Mesenchymal stem cell (in vitro differentiated cells and primary cell): ENCODE measurements at regions not wholly inside any gene's neighbourhood (a gene's known extent, or its start where the extent isn't known, plus 50 kb on each side); places are given as distances from the start of the nearest gene placed in this dataset.

Experiments
- DNase-seq: peaks from one replicate; pipeline ENCODE4 v3.0.0-alpha.2; 2013
- H2AFZ ChIP-seq: one replicate; pipeline ENCODE4 v1.6.1; 2013; ENCODE audit warnings: low read depth, mild to moderate bottlenecking, control low read depth, inconsistent platforms, low read length, moderate library complexity
- H2AK5ac ChIP-seq: 2 replicates; pipeline ENCODE4 v1.6.1; 2013; ENCODE audit warnings: low read length, moderate library complexity, mild to moderate bottlenecking, inconsistent platforms; ENCODE audit not compliant: severe bottlenecking
- H2BK120ac ChIP-seq: one replicate; pipeline ENCODE4 v1.6.1; 2013; ENCODE audit warnings: low read depth, mild to moderate bottlenecking, inconsistent platforms, low read length, moderate library complexity
- H2BK12ac ChIP-seq, 2 experiments: one replicate each; pipeline ENCODE4 v1.6.1; 2013; ENCODE audit warnings: inconsistent platforms in 2 of 2, low read length in 2 of 2, mild to moderate bottlenecking in 2 of 2, moderate library complexity in 2 of 2, control low read depth in 1 of 2
- H2BK15ac ChIP-seq: one replicate; pipeline ENCODE4 v1.6.1; 2013; ENCODE audit warnings: mild to moderate bottlenecking, low read depth, inconsistent platforms; ENCODE audit not compliant: poor library complexity, severe bottlenecking
- H2BK5ac ChIP-seq: 2 replicates; pipeline ENCODE4 v1.6.1; 2013; ENCODE audit warnings: low read depth, mild to moderate bottlenecking, low read length, control low read depth, inconsistent platforms; ENCODE audit not compliant: poor library complexity, severe bottlenecking
- H3K14ac ChIP-seq, 2 experiments: one replicate each; pipeline ENCODE4 v1.6.1; 2013; ENCODE audit warnings: inconsistent platforms in 2 of 2, low read length in 2 of 2, control low read depth in 1 of 2, mild to moderate bottlenecking in 1 of 2, moderate library complexity in 1 of 2
- H3K18ac ChIP-seq, 2 experiments: one replicate each; pipeline ENCODE4 v1.6.1; 2013; ENCODE audit warnings: inconsistent platforms in 2 of 2, low read length in 2 of 2, control low read depth in 1 of 2, low read depth in 1 of 2, mild to moderate bottlenecking in 1 of 2
- H3K23ac ChIP-seq, 2 experiments: one replicate each; pipeline ENCODE4 v1.6.1; 2013; ENCODE audit warnings: inconsistent platforms in 2 of 2, low read length in 2 of 2, mild to moderate bottlenecking in 2 of 2, moderate library complexity in 2 of 2, control low read depth in 1 of 2
- H3K27ac ChIP-seq: 2 replicates; pipeline ENCODE4 v1.5.1; 2013; ENCODE audit warnings: mild to moderate bottlenecking, moderate library complexity, low read length, control low read depth, inconsistent platforms; ENCODE audit not compliant: poor library complexity, severe bottlenecking
- H3K27me3 ChIP-seq, 2 experiments: 2 replicates each; pipeline versions ENCODE4 v1.6.1 to v1.7.0; 2013; ENCODE audit warnings: low read length in 2 of 2, mild to moderate bottlenecking in 2 of 2, moderate library complexity in 2 of 2, control low read depth in 1 of 2, inconsistent platforms in 1 of 2; ENCODE audit not compliant: control insufficient read depth in 1 of 2, insufficient read depth in 1 of 2
- H3K36me3 ChIP-seq, 2 experiments: 2 replicates each; pipeline versions ENCODE4 v1.6.1 to v1.7.0; 2013; ENCODE audit warnings: low read length in 2 of 2, control low read depth in 1 of 2, inconsistent platforms in 1 of 2, low read depth in 1 of 2, mild to moderate bottlenecking in 1 of 2; ENCODE audit not compliant: insufficient read depth in 2 of 2, control insufficient read depth in 1 of 2
- H3K4ac ChIP-seq, 2 experiments: one replicate each; pipeline ENCODE4 v1.6.1; 2013; ENCODE audit warnings: inconsistent platforms in 2 of 2, low read length in 2 of 2, mild to moderate bottlenecking in 2 of 2, moderate library complexity in 2 of 2, control low read depth in 1 of 2, low read depth in 1 of 2
- H3K4me1 ChIP-seq: 2 replicates; pipeline ENCODE4 v1.6.1; 2013; ENCODE audit warnings: low read depth, low read length, control low read depth; ENCODE audit not compliant: control insufficient read depth, insufficient read depth
- H3K4me2 ChIP-seq: 2 replicates; pipeline ENCODE4 v1.6.1; 2013; ENCODE audit warnings: low read length, mild to moderate bottlenecking, inconsistent platforms; ENCODE audit not compliant: poor library complexity, severe bottlenecking
- H3K4me3 ChIP-seq, 2 experiments: 2 replicates each; pipeline versions ENCODE4 v1.5.1 to v1.7.0; 2013; ENCODE audit warnings: low read length in 2 of 2, mild to moderate bottlenecking in 2 of 2, control low read depth in 1 of 2, low read depth in 1 of 2; ENCODE audit not compliant: insufficient read depth in 1 of 2
- H3K79me1 ChIP-seq: replicated peaks from 2 replicates; pipeline ENCODE4 v1.6.1; 2013; ENCODE audit warnings: mild to moderate bottlenecking, control low read depth, low read length, inconsistent platforms; ENCODE audit not compliant: poor library complexity, severe bottlenecking
- H3K9ac ChIP-seq: 2 replicates; pipeline ENCODE4 v1.7.0; 2013; ENCODE audit warnings: mild to moderate bottlenecking, low read length, moderate library complexity
- H3K9me3 ChIP-seq: 2 replicates; pipeline ENCODE4 v1.7.0; 2013; ENCODE audit warnings: mild to moderate bottlenecking, low read length; ENCODE audit not compliant: control insufficient read depth
- H4K8ac ChIP-seq: one replicate; pipeline ENCODE4 v1.6.1; 2013; ENCODE audit warnings: inconsistent platforms, mild to moderate bottlenecking, low read length, moderate library complexity
- H4K91ac ChIP-seq: one replicate; pipeline ENCODE4 v1.6.1; 2013; ENCODE audit warnings: mild to moderate bottlenecking, low read length, inconsistent platforms
- WGBS: methylation state at CpG from one replicate; pipeline ENCODE4 v1.1.7; 2013; ENCODE audit warnings: mixed read lengths; 5-methylcytosine and 5-hydroxymethylcytosine counted together

DNA sequence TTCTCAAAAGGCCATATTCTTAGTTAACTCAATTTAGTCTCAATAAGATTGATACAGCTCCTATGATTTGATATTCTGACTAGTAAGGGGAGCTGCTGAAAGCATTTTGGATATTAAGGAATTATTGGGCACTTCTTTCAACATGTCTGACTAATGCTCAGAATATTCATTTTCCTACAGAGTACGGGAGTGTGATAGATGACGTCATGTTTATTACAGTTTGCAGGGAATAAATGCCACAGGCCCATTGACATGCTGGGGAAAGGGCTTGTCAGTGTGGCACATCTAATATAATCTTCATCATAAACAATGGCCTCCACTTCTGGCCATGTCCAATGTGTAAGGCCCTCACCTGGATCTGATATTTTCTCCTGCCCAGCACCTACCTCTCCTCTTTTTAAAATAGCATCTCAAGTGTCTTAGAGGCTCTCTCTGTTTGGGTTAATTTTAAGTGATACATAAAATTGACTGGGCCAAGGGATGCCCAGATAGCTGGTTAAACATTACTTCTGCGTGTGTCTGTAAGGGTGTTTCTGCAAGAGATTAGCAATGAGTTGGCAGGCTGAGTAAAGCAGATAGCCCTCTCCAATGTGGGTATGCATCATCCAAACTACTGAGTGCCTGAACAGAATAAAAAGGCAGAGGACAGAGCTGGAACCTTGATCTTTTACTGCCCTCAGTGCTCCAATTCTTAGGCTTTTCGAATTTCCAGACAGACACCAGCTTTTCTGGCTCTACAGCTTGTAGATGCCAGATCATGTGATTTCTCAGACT is 99.3 kb downstream of the SLC24A2 start:
- no peaks in the 10 kb centered on the region for H3K4me1 ChIP-seq
- no peak overlapping the region for H3K4ac ChIP-seq
- WGBS, result 90% methylated on average over 2 of the region's 4 CpGs
- H3K36me3 ChIP-seq, result no peaks in the 10 kb centered on the region
- no peak overlapping the region for H3K18ac ChIP-seq
- no peak overlapping the region for H4K8ac ChIP-seq
- no peak overlapping the region for H3K23ac ChIP-seq
- H3K9ac ChIP-seq, result no peak overlapping the region
- no peaks in the 10 kb centered on the region for H3K27me3 ChIP-seq
- H2BK5ac ChIP-seq, result no peak overlapping the region
- H2BK120ac ChIP-seq, result no peak overlapping the region
- H3K14ac ChIP-seq, result no peak overlapping the region
- H3K9me3 ChIP-seq, result peaks cover 5% of the 10 kb centered on the region
- H2AK5ac ChIP-seq, result no peak overlapping the region
- no peak overlapping the region for H2BK12ac ChIP-seq
- no peak overlapping the region for H2BK15ac ChIP-seq
- no peaks in the 10 kb centered on the region for H3K79me1 ChIP-seq
- no peak overlapping the region for H4K91ac ChIP-seq
- no peak overlapping the region for H3K4me3 ChIP-seq
- peak; percentile 4 for DNase-seq
- no peak overlapping the region for H3K4me2 ChIP-seq
- H2AFZ ChIP-seq, result no peak overlapping the region
- H3K27ac ChIP-seq, result no peak overlapping the region

- Histone ChIP-seq H2AFZ (no peak overlapping the region), H3K27me3 (no peaks in the 10 kb centered on the region), H2BK120ac (no peak overlapping the region), H3K23ac (no peak overlapping the region), H3K18ac (no peak overlapping the region), H2AK5ac (no peak overlapping the region), H3K4me3 (no peak overlapping the region), H2BK5ac (no peak overlapping the region), H4K8ac (no peak overlapping the region), H4K91ac (no peak overlapping the region), H3K27ac (no peak overlapping the region), H2BK12ac (no peak overlapping the region), H3K4me2 (no peak overlapping the region), H3K14ac (no peak overlapping the region), H3K4me1 (no peaks in the 10 kb centered on the region), H3K4ac (no peak overlapping the region), H2BK15ac (no peak overlapping the region), H3K36me3 (no peaks in the 10 kb centered on the region), H3K9ac (no peak overlapping the region), H3K9me3 (peaks cover 6% of the 10 kb centered on the region), H3K79me1 (no peaks in the 10 kb centered on the region)
- no peak for DNase-seq
- 93% methylated on average over 2 of the region's 2 CpGs for WGBS
Observed at GRCh38 chr9:19683715-19684114, 105.1 kb downstream of the SLC24A2 start.

GRCh38 chr9:19682397-19682796 is 106.4 kb downstream of the SLC24A2 start:
- H3K4me3 ChIP-seq, result no peak overlapping the region
- H3K4ac ChIP-seq, result no peak overlapping the region
- H2BK12ac ChIP-seq, result no peak overlapping the region
- no peak overlapping the region for H3K27ac ChIP-seq
- H3K4me1 ChIP-seq, result no peaks in the 10 kb centered on the region
- H3K14ac ChIP-seq, result no peak overlapping the region
- H3K9me3 ChIP-seq, result peaks cover 6% of the 10 kb centered on the region
- no peak overlapping the region for H2AFZ ChIP-seq
- H2BK5ac ChIP-seq, result no peak overlapping the region
- no peak overlapping the region for H2AK5ac ChIP-seq
- no peaks in the 10 kb centered on the region for H3K79me1 ChIP-seq
- no peak for DNase-seq
- H4K8ac ChIP-seq, result no peak overlapping the region
- no peak overlapping the region for H2BK120ac ChIP-seq
- H2BK15ac ChIP-seq, result no peak overlapping the region
- no peak overlapping the region for H3K9ac ChIP-seq
- H3K23ac ChIP-seq, result no peak overlapping the region
- H3K4me2 ChIP-seq, result no peak overlapping the region
- no peaks in the 10 kb centered on the region for H3K36me3 ChIP-seq
- H4K91ac ChIP-seq, result no peak overlapping the region
- no peak overlapping the region for H3K18ac ChIP-seq
- WGBS, result no CpG with 5 or more reads among the region's 2 CpGs
- no peaks in the 10 kb centered on the region for H3K27me3 ChIP-seq

GRCh38 chr9:19681846-19682245 is 107.0 kb downstream of the SLC24A2 start:
- no peak for DNase-seq
- Histone ChIP-seq H3K9me3 (peaks cover 6% of the 10 kb centered on the region), H2BK5ac (no peak overlapping the region), H2AK5ac (no peak overlapping the region), H3K4me2 (no peak overlapping the region), H3K4me3 (no peak overlapping the region), H4K8ac (no peak overlapping the region), H3K36me3 (no peaks in the 10 kb centered on the region), H2BK15ac (no peak overlapping the region), H3K79me1 (no peaks in the 10 kb centered on the region), H3K23ac (no peak overlapping the region), H3K4me1 (no peaks in the 10 kb centered on the region), H2BK120ac (no peak overlapping the region), H2BK12ac (no peak overlapping the region), H3K27ac (no peak overlapping the region), H3K14ac (no peak overlapping the region), H3K9ac (no peak overlapping the region), H3K4ac (no peak overlapping the region), H3K18ac (no peak overlapping the region), H3K27me3 (no peaks in the 10 kb centered on the region), H2AFZ (no peak overlapping the region), H4K91ac (no peak overlapping the region)
- 84% methylated on average over 3 of the region's 3 CpGs for WGBS
